Breast epithelium (tissue), 4 donors: ENCODE measurements at regions not wholly inside any gene's neighbourhood (a gene's known extent, or its start where the extent isn't known, plus 50 kb on each side); places are given as distances from the start of the nearest gene placed in this dataset.
A peak's percentile ranks its signal among the peaks of the same experiment; 100 is the strongest.

Experiments
- DNase-seq, 2 donors: peaks; one replicate each; pipeline ENCODE4 v3.0.0-alpha.2; 2019; ENCODE audit warnings: low spot score in 2 of 2
- H3K27ac ChIP-seq, 2 donors: fragments of 200-600 bp; sonication (generic) in 1 of 2; one replicate each; pipeline ENCODE4 v1.5.1; 2016 to 2019; ENCODE audit warnings: mild to moderate bottlenecking in 1 of 2
- H3K27me3 ChIP-seq, 2 donors: fragments of 200-600 bp; sonication (generic) in 1 of 2; one replicate each; pipeline versions ENCODE4 v1.5.1 to v1.6.0; 2017 to 2019; ENCODE audit warnings: control low read depth in 1 of 2, mild to moderate bottlenecking in 1 of 2
- H3K36me3 ChIP-seq: fragments of 200-600 bp; one replicate; pipeline ENCODE4 v1.5.1; 2019
- H3K4me1 ChIP-seq, 2 donors: fragments of 200-600 bp; sonication (generic); one replicate each; pipeline ENCODE4 v1.5.1; 2016 to 2019; ENCODE audit warnings: control low read depth in 1 of 2
- H3K4me3 ChIP-seq, 3 donors: fragments of 200-600 bp; sonication (generic); 1 replicate in 2 of 3; 2 replicates in 1 of 3; pipeline ENCODE4 v1.5.1; 2016 to 2019; ENCODE audit warnings: mild to moderate bottlenecking in 3 of 3, moderate library complexity in 2 of 3
- H3K9me3 ChIP-seq, 2 donors: fragments of 200-600 bp; sonication (generic) in 1 of 2; one replicate each; pipeline ENCODE4 v1.5.1; 2016 to 2019; ENCODE audit warnings: control low read depth in 1 of 2
- CTCF ChIP-seq, 3 donors: fragments of 450-650 bp; IDR thresholded peaks; one replicate each; pipeline ENCODE4 v1.5.1; 2016 to 2017; ENCODE audit warnings: antibody characterized with exemption in 3 of 3, mild to moderate bottlenecking in 3 of 3, moderate library complexity in 3 of 3
- POLR2A ChIP-seq: fragments of 450-650 bp; IDR thresholded peaks from one replicate; pipeline ENCODE4 v1.6.1; 2016; ENCODE audit warnings: antibody characterized with exemption, mild to moderate bottlenecking, moderate library complexity
- POLR2AphosphoS5 ChIP-seq, 3 donors: sonication (generic); formaldehyde crosslinking; IDR thresholded peaks; one replicate each; pipeline ENCODE4 v1.6.1; 2017; ENCODE audit warnings: antibody characterized with exemption in 3 of 3
- intact Hi-C: fragments of 100-400 bp; cut with DNase I; formaldehyde crosslinking; loops from one replicate; pipeline ENCODE4 v1.15.1; 2023; ENCODE audit warnings: low total_unique reads

- DNase-seq: no peak
Observed at GRCh38 chr15:68482246-68482645, 50.3 kb upstream of the ITGA11 start.

GRCh38 chr15:68483165-68483564, 51.2 kb upstream of the ITGA11 start:
- intact Hi-C loops: no loop called here
- H3K9me3 ChIP-seq: no peaks in the 10 kb centered on the region
- H3K4me1 ChIP-seq: no peaks in the 10 kb centered on the region
- no peak overlapping the region for H3K27ac ChIP-seq
- DNase-seq: no peak
- H3K4me3 ChIP-seq: no peak overlapping the region
- H3K36me3 ChIP-seq: no peaks in the 10 kb centered on the region
- TF ChIP-seq POLR2A: no peak
- TF ChIP-seq CTCF (IDR thresholded peaks at IDR 0.05): no peak
- TF ChIP-seq POLR2AphosphoS5 (IDR thresholded peaks at IDR 0.05): no peak
- no peaks in the 10 kb centered on the region for H3K27me3 ChIP-seq

More at GRCh38 chr15:68482246-68482645, 50.3 kb upstream of the ITGA11 start:
- no peaks in the 10 kb centered on the region for H3K27me3 ChIP-seq
- intact Hi-C loops: no loop called here
- no peak overlapping the region for H3K4me3 ChIP-seq
- TF ChIP-seq CTCF (IDR thresholded peaks at IDR 0.05) (no peak), POLR2AphosphoS5 (IDR thresholded peaks at IDR 0.05) (no peak), POLR2A (no peak)
- H3K27ac ChIP-seq: no peak overlapping the region
- no peaks in the 10 kb centered on the region for H3K4me1 ChIP-seq
- no peaks in the 10 kb centered on the region for H3K9me3 ChIP-seq
- no peaks in the 10 kb centered on the region for H3K36me3 ChIP-seq

- intact Hi-C loops: no loop called here
- no peaks in the 10 kb centered on the region for H3K36me3 ChIP-seq
- no peaks in the 10 kb centered on the region for H3K9me3 ChIP-seq
- TF ChIP-seq POLR2A (no peak), POLR2AphosphoS5 (IDR thresholded peaks at IDR 0.05) (no peak), CTCF (IDR thresholded peaks at IDR 0.05) (no peak)
- H3K27me3 ChIP-seq: no peaks in the 10 kb centered on the region
- H3K4me3 ChIP-seq: no peak overlapping the region
- H3K27ac ChIP-seq: peak overlapping the region in 1 of 2 donors; percentile 63
- DNase-seq: no peak
- no peaks in the 10 kb centered on the region for H3K4me1 ChIP-seq
Observed at GRCh38 chr15:68484220-68484619, 52.3 kb upstream of the ITGA11 start.

GRCh38 chr15:68484696-68485400, 52.9 kb upstream of the ITGA11 start:
- peak overlapping the region in 1 of 3 donors; percentile 15 for H3K4me3 ChIP-seq

More at GRCh38 chr15:68484696-68485400, 52.9 kb upstream of the ITGA11 start:
- no peak for TF ChIP-seq POLR2A
- no peak for TF ChIP-seq CTCF (IDR thresholded peaks at IDR 0.05)
- peak in 1 of 3 donors; percentile 21 for TF ChIP-seq POLR2AphosphoS5 (IDR thresholded peaks at IDR 0.05)
- DNase-seq: no peak
- H3K27ac ChIP-seq: peak overlapping the region; percentile 63 to 89
- no peaks in the 10 kb centered on the region for H3K27me3 ChIP-seq
- no peaks in the 10 kb centered on the region for H3K36me3 ChIP-seq
- intact Hi-C loops: loop anchor here (5.0 kb wide), 1 partner anchor 1182 kb away; no protein-coding TSS in a partner anchor
- no peaks in the 10 kb centered on the region for H3K4me1 ChIP-seq
- H3K9me3 ChIP-seq: no peaks in the 10 kb centered on the region
